Upper lobe of right lung (tissue), 1 donor: ENCODE measurements at regions not wholly inside any gene's neighbourhood (a gene's known extent, or its start where the extent isn't known, plus 50 kb on each side); places are given as distances from the start of the nearest gene placed in this dataset.

Experiments
- ATAC-seq: fragments of 200-7000 bp; cut with Tn5 transposase; one replicate; pipeline ENCODE4 v1.9.1; 2020; ENCODE audit warnings: mild to moderate bottlenecking, moderate library complexity
- DNase-seq: peaks from one replicate; pipeline ENCODE4 v3.0.0-alpha.2; 2020
- H3K27ac ChIP-seq: fragments of 200-600 bp; one replicate; pipeline ENCODE4 v1.8.0; 2022
- H3K27me3 ChIP-seq: fragments of 200-600 bp; one replicate; pipeline ENCODE4 v1.8.0; 2022; ENCODE audit warnings: mild to moderate bottlenecking
- H3K36me3 ChIP-seq: fragments of 200-600 bp; one replicate; pipeline ENCODE4 v1.8.0; 2022
- H3K4me1 ChIP-seq: fragments of 200-600 bp; one replicate; pipeline ENCODE4 v1.8.0; 2022
- H3K4me3 ChIP-seq: fragments of 200-600 bp; one replicate; pipeline ENCODE4 v1.8.0; 2022; ENCODE audit warnings: mild to moderate bottlenecking
- H3K9me3 ChIP-seq: fragments of 200-600 bp; one replicate; pipeline ENCODE4 v1.8.0; 2022
- intact Hi-C: fragments of 100-400 bp; cut with DNase I; formaldehyde crosslinking; loops from one replicate; pipeline ENCODE4 v1.11.0; 2022
- TF ChIP-seq, protein P1 (sequence below): fragments of 200-600 bp; IDR thresholded peaks from one replicate; pipeline ENCODE4 v1.8.0; 2022; ENCODE audit warnings: antibody characterized with exemption
- donor health status: DM: no; HTN: yes; CAD: no; lungs with severe emphysema.

DNA sequence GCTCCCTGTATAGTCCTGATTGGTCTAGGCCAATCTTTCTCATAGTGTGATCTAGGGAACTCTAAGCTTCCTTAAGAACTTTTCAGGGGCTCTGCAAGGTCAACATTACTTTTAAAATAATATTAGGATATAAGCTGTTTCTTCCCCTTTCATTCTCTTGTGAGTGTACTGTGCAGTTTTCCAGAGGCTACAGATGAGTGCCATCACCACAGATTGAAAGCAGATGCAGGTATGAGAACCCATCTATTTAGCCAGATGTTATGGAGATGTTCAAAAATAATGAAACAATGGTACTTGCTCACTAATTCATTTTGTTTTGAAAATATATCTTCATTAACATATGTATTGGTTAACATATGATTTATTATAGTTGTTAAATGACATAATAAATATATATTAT, 169.2 kb upstream of the SEMA3A start:
- Histone ChIP-seq H3K36me3 (no peaks in the 10 kb centered on the region), H3K9me3 (no peaks in the 10 kb centered on the region), H3K27ac (no peak overlapping the region), H3K4me3 (no peak overlapping the region), H3K4me1 (no peaks in the 10 kb centered on the region), H3K27me3 (no peaks in the 10 kb centered on the region)
- intact Hi-C loops: no loop called here
- no peak for DNase-seq
- TF ChIP-seq, protein P1, sequence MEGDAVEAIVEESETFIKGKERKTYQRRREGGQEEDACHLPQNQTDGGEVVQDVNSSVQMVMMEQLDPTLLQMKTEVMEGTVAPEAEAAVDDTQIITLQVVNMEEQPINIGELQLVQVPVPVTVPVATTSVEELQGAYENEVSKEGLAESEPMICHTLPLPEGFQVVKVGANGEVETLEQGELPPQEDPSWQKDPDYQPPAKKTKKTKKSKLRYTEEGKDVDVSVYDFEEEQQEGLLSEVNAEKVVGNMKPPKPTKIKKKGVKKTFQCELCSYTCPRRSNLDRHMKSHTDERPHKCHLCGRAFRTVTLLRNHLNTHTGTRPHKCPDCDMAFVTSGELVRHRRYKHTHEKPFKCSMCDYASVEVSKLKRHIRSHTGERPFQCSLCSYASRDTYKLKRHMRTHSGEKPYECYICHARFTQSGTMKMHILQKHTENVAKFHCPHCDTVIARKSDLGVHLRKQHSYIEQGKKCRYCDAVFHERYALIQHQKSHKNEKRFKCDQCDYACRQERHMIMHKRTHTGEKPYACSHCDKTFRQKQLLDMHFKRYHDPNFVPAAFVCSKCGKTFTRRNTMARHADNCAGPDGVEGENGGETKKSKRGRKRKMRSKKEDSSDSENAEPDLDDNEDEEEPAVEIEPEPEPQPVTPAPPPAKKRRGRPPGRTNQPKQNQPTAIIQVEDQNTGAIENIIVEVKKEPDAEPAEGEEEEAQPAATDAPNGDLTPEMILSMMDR: no peak
- no peak for ATAC-seq

DNA sequence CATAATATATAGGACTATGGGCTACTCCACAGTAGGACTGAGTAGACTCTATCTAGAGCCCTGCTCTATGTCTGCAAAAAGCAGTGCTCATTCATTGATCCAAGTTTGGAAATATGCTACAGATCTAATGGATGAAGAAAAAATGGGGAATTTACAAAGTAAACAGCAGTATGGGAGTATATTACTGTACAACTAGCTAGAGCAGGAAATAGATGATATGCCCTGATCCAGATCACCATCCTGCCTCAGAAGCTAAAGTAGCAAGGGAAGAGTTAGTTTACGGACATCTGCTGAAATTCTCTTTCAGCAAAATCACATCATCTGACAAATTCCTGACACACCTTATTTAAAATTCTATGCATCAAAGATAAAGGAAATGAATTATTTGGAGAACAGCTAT, 168.2 kb upstream of the SEMA3A start:
- no peak for DNase-seq
- TF ChIP-seq, protein P1: no peak
- Histone ChIP-seq H3K4me3 (no peak overlapping the region), H3K36me3 (no peaks in the 10 kb centered on the region), H3K9me3 (no peaks in the 10 kb centered on the region), H3K4me1 (no peaks in the 10 kb centered on the region), H3K27ac (no peak overlapping the region), H3K27me3 (no peaks in the 10 kb centered on the region)
- ATAC-seq: no peak
- intact Hi-C loops: no loop called here

DNA sequence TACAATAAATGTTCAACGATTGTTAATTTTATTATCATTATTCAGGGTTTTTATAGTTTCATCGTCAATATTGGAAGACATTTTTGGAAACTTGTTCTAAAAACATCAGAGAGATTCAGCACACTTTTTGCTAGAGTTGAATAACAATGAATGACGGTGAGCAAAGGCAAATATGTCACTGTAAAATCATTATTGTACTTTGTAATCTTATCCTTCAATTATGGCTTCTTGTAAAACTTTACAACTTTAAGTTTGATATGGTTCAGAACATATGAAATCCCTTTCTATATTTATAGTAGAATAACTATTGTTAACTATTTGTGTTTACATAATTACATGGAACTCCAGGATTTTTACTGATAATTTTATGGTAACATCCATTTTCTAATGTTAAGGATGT, 167.8 kb upstream of the SEMA3A start:
- intact Hi-C loops: no loop called here
- TF ChIP-seq, protein P1: no peak
- no peak for ATAC-seq

DNA sequence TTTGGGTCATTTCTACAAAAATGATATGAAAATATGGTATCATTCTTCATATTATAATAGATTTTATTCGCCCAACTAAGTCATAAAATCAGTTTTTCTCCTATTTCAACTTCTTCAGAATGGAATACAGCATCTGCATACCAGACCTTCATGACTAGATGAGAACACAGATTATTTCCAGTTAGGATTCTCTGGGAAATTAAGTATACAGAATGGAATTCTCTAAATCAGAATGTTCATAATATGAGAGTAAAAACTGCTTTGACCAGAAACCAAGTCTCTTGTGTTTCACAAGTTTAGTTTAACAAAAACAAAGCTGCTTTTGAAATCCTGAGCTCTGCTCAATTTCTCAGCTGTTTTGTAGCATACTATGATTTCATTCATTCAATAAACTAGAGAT, 160.3 kb upstream of the SEMA3A start:
- intact Hi-C loops: no loop called here
- no peaks in the 10 kb centered on the region for H3K9me3 ChIP-seq
- H3K36me3 ChIP-seq: no peaks in the 10 kb centered on the region
- H3K27me3 ChIP-seq: no peaks in the 10 kb centered on the region
- no peak overlapping the region for H3K27ac ChIP-seq
- TF ChIP-seq, protein P1: no peak
- DNase-seq: no peak
- H3K4me1 ChIP-seq: no peaks in the 10 kb centered on the region
- H3K4me3 ChIP-seq: no peak overlapping the region
- ATAC-seq: no peak

More for the DNA sequence above, 167.8 kb upstream of the SEMA3A start:
- DNase-seq: no peak
- H3K4me3 ChIP-seq: no peak overlapping the region
- H3K27me3 ChIP-seq: no peaks in the 10 kb centered on the region
- H3K4me1 ChIP-seq: no peaks in the 10 kb centered on the region
- no peak overlapping the region for H3K27ac ChIP-seq
- no peaks in the 10 kb centered on the region for H3K36me3 ChIP-seq
- no peaks in the 10 kb centered on the region for H3K9me3 ChIP-seq

DNA sequence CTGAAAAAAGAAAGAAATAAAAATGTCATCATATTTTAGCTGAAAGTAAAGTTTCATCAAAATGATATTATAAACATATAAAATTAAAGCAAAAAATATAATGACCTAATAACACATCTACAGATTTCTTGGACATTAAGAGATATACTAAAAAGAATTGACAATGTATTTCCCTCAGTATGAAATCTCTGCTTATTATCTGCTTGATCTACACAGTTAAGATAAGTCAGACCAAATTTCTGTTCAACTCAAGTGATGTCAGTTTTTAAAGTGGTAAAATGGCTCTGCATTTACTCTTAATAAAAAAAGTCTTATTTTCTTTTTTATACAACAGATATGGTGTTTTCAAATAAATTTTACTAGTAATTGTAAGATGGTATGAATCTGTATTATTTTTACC, 159.4 kb upstream of the SEMA3A start:
- H3K4me1 ChIP-seq: no peaks in the 10 kb centered on the region
- H3K27me3 ChIP-seq: no peaks in the 10 kb centered on the region
- no peak overlapping the region for H3K27ac ChIP-seq
- DNase-seq (no peak), ATAC-seq (no peak)
- TF ChIP-seq, protein P1: no peak
- no peaks in the 10 kb centered on the region for H3K9me3 ChIP-seq
- intact Hi-C loops: no loop called here
- no peaks in the 10 kb centered on the region for H3K36me3 ChIP-seq
- no peak overlapping the region for H3K4me3 ChIP-seq

DNA sequence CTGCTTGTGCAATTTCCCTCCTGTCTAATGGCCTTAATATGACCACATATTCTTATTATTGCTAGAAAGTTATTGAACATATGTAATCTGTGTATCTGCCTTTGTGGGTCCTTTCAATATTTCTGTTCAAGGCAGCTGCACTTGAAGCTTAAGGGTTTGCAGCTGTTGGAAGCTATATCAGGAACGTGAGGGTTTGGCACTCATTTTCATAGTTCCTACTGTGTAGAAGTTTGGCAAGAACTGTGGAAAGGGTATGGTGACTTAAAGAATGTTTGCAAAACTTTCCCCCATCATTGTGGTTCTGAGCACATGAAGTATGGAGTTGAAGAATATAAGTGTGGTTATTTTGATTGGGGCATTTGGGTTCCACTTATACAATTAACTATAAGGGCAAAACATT, 144.7 kb upstream of the SEMA3A start:
- H3K27ac ChIP-seq: no peak overlapping the region
- DNase-seq (no peak), ATAC-seq (no peak)
- no peak overlapping the region for H3K4me3 ChIP-seq
- H3K4me1 ChIP-seq: no peaks in the 10 kb centered on the region
- TF ChIP-seq, protein P1: no peak
- H3K36me3 ChIP-seq: no peaks in the 10 kb centered on the region
- intact Hi-C loops: no loop called here
- no peaks in the 10 kb centered on the region for H3K27me3 ChIP-seq
- no peaks in the 10 kb centered on the region for H3K9me3 ChIP-seq
